GM23338 (cell line): ENCODE measurements at regions not wholly inside any gene's neighbourhood (a gene's known extent, or its start where the extent isn't known, plus 50 kb on each side); places are given as distances from the start of the nearest gene placed in this dataset.

Source experiments
- ATAC-seq: fragments of 200-7000 bp; cut with Tn5 transposase; 3 replicates; pipeline ENCODE4 v1.9.1; 2020
- DNase-seq: peaks from one replicate; pipeline ENCODE4 v3.0.0-alpha.2; 2015; ENCODE audit warnings: low spot score
- H2AFZ ChIP-seq: fragments of 200-600 bp; sonication (generic); 2 replicates; pipeline ENCODE4 v1.8.0; 2016; ENCODE audit warnings: antibody characterized with exemption, mild to moderate bottlenecking, moderate library complexity
- H3F3A ChIP-seq: fragments of 200-600 bp; sonication (generic); replicated peaks from 2 replicates; pipeline ENCODE4 v1.8.0; 2017; ENCODE audit warnings: antibody characterized with exemption, mixed run types, low read depth
- H3K27ac ChIP-seq: fragments of 200-600 bp; sonication (generic); 2 replicates; pipeline ENCODE4 v1.6.1; 2016; ENCODE audit warnings: low read depth
- H3K27me3 ChIP-seq: fragments of 200-600 bp; sonication (generic); 2 replicates; pipeline ENCODE4 v1.8.0; 2016; ENCODE audit warnings: mild to moderate bottlenecking, mixed run types, moderate library complexity; ENCODE audit not compliant: insufficient read depth
- H3K36me3 ChIP-seq: fragments of 200-600 bp; sonication (generic); 2 replicates; pipeline ENCODE4 v1.8.0; 2016; ENCODE audit warnings: mild to moderate bottlenecking; ENCODE audit not compliant: insufficient read depth
- H3K4me1 ChIP-seq: fragments of 200-600 bp; sonication (generic); 2 replicates; pipeline ENCODE4 v1.8.0; 2016; ENCODE audit warnings: mild to moderate bottlenecking, moderate library complexity; ENCODE audit not compliant: insufficient read depth
- H3K4me2 ChIP-seq: fragments of 200-600 bp; sonication (generic); 2 replicates; pipeline ENCODE4 v1.7.1; 2017; ENCODE audit warnings: mixed run types
- H3K4me3 ChIP-seq: fragments of 200-600 bp; sonication (generic); 2 replicates; pipeline ENCODE4 v1.6.1; 2016; ENCODE audit warnings: mixed run types
- H3K79me2 ChIP-seq: fragments of 200-600 bp; sonication (generic); replicated peaks from 2 replicates; pipeline ENCODE4 v1.8.0; 2017; ENCODE audit warnings: mild to moderate bottlenecking; ENCODE audit not compliant: insufficient read depth
- H3K9me2 ChIP-seq: fragments of 200-600 bp; sonication (generic); 2 replicates; pipeline ENCODE4 v1.8.0; 2017; ENCODE audit not compliant: insufficient read depth
- H4K20me1 ChIP-seq: fragments of 200-600 bp; sonication (generic); replicated peaks from 2 replicates; pipeline ENCODE4 v1.8.0; 2017; ENCODE audit warnings: mild to moderate bottlenecking; ENCODE audit not compliant: insufficient read depth
- H3K27ac Mint-ChIP-seq: 2 replicates; pipeline ENCODE4 v1.8.0; 2020; ENCODE audit warnings: inconsistent platforms, mild to moderate bottlenecking, moderate library complexity, mixed read lengths
- H3K27me3 Mint-ChIP-seq: 3 replicates; pipeline ENCODE4 v1.8.0; 2022; ENCODE audit warnings: low read depth, mild to moderate bottlenecking, moderate library complexity, mixed read lengths, inconsistent platforms; ENCODE audit not compliant: insufficient read depth, poor library complexity
- H3K36me3 Mint-ChIP-seq: 3 replicates; pipeline ENCODE4 v1.8.0; 2021; ENCODE audit warnings: low read depth, mild to moderate bottlenecking, inconsistent platforms, moderate library complexity, mixed read lengths
- H3K4me1 Mint-ChIP-seq: 3 replicates; pipeline ENCODE4 v1.8.0; 2020; ENCODE audit warnings: mild to moderate bottlenecking, inconsistent platforms, mixed read lengths
- H3K4me3 Mint-ChIP-seq: 3 replicates; pipeline ENCODE4 v1.8.0; 2021; ENCODE audit warnings: moderate library complexity, mild to moderate bottlenecking, inconsistent platforms, mixed read lengths
- H3K9me3 Mint-ChIP-seq: 3 replicates; pipeline ENCODE4 v1.8.0; 2020; ENCODE audit warnings: moderate library complexity, mild to moderate bottlenecking, inconsistent platforms, mixed read lengths
- CREB1 ChIP-seq: fragments of 250-450 bp; sonication (Bioruptor Pico); IDR thresholded peaks from 2 replicates; pipeline ENCODE4 v1.5.0; 2020; ENCODE audit warnings: low read depth, mild to moderate bottlenecking, moderate library complexity
- CTCF ChIP-seq, 2 experiments: fragments of 200-600 bp in 1 of 2; sonication (generic) in 1 of 2; conservative IDR thresholded peaks; 2 replicates each; pipeline versions ENCODE4 v1.5.1 to v1.6.1; 2016 to 2017; ENCODE audit warnings: antibody characterized with exemption in 2 of 2, low read depth in 2 of 2, mild to moderate bottlenecking in 2 of 2, moderate library complexity in 1 of 2
- EZH2 ChIP-seq: fragments of 200-600 bp; sonication (generic); IDR thresholded peaks from one replicate; pipeline ENCODE4 v1.8.0; 2017; ENCODE audit warnings: antibody characterized with exemption, mild to moderate bottlenecking, low read depth; ENCODE audit not compliant: unreplicated experiment
- EZH2phosphoT487 ChIP-seq: fragments of 200-600 bp; sonication (generic); IDR thresholded peaks from one replicate; pipeline ENCODE4 v1.8.1; 2018; ENCODE audit warnings: antibody characterized with exemption; ENCODE audit not compliant: unreplicated experiment
- JUNB ChIP-seq: IDR thresholded peaks from one replicate; pipeline ENCODE4 v1.6.1; 2016; ENCODE audit warnings: antibody characterized with exemption; ENCODE audit not compliant: unreplicated experiment
- NANOG ChIP-seq: IDR thresholded peaks from 2 replicates; pipeline ENCODE4 v1.6.1; 2016; ENCODE audit warnings: antibody characterized with exemption, borderline replicate concordance
- POLR2AphosphoS5 ChIP-seq: IDR thresholded peaks from 2 replicates; pipeline ENCODE4 v1.6.1; 2016; ENCODE audit warnings: antibody characterized with exemption, low read depth
- STAT1 ChIP-seq: IDR thresholded peaks from one replicate; pipeline ENCODE4 v1.6.1; 2016; ENCODE audit warnings: antibody characterized with exemption; ENCODE audit not compliant: unreplicated experiment
- ZNF114 ChIP-seq: fragments of 250-450 bp; sonication (Bioruptor Pico); IDR thresholded peaks from 2 replicates; pipeline ENCODE4 v1.5.0; 2020; ENCODE audit warnings: mild to moderate bottlenecking, moderate library complexity
- ZNF331 ChIP-seq: fragments of 250-450 bp; sonication (Bioruptor Pico); IDR thresholded peaks from 2 replicates; pipeline ENCODE4 v1.5.0; 2020; ENCODE audit warnings: low read depth, mild to moderate bottlenecking, moderate library complexity
- ZNF462 ChIP-seq: fragments of 250-450 bp; sonication (Bioruptor Pico); IDR thresholded peaks from 2 replicates; pipeline ENCODE4 v1.5.0; 2020; ENCODE audit warnings: mild to moderate bottlenecking, moderate library complexity
- TF ChIP-seq, protein P1 (sequence below): IDR thresholded peaks from 2 replicates; pipeline ENCODE4 v1.6.1; 2016; ENCODE audit warnings: antibody characterized with exemption
- TF ChIP-seq, protein P2 (sequence below): IDR thresholded peaks from one replicate; pipeline ENCODE4 v1.6.1; 2018; ENCODE audit warnings: antibody characterized with exemption; ENCODE audit not compliant: unreplicated experiment

GRCh38 chr2:142617461-142617860 is 260.0 kb upstream of the KYNU start:
- no peak overlapping the region for H3K27ac Mint-ChIP-seq
- no peak overlapping the region for H2AFZ ChIP-seq
- no peak overlapping the region for H3K4me3 Mint-ChIP-seq
- no peaks in the 10 kb centered on the region; the same call in 1 of the 2 replicates for H3K4me1 ChIP-seq
- H3K36me3 Mint-ChIP-seq = no peaks in the 10 kb centered on the region; the same call in 2 of the 3 replicates
- TF ChIP-seq STAT1 (no peak), POLR2AphosphoS5 (no peak), ZNF462 (no peak), JUNB (no peak), EZH2 (no peak), CREB1 (no peak), EZH2phosphoT487 (no peak), NANOG (no peak), ZNF331 (no peak), CTCF (conservative IDR thresholded peaks at IDR 0.05; ENCODE audit: low read depth in 2 of 2) (no peak), ZNF114 (no peak)
- TF ChIP-seq, protein P1, sequence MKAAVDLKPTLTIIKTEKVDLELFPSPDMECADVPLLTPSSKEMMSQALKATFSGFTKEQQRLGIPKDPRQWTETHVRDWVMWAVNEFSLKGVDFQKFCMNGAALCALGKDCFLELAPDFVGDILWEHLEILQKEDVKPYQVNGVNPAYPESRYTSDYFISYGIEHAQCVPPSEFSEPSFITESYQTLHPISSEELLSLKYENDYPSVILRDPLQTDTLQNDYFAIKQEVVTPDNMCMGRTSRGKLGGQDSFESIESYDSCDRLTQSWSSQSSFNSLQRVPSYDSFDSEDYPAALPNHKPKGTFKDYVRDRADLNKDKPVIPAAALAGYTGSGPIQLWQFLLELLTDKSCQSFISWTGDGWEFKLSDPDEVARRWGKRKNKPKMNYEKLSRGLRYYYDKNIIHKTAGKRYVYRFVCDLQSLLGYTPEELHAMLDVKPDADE = no peak
- TF ChIP-seq, protein P2, sequence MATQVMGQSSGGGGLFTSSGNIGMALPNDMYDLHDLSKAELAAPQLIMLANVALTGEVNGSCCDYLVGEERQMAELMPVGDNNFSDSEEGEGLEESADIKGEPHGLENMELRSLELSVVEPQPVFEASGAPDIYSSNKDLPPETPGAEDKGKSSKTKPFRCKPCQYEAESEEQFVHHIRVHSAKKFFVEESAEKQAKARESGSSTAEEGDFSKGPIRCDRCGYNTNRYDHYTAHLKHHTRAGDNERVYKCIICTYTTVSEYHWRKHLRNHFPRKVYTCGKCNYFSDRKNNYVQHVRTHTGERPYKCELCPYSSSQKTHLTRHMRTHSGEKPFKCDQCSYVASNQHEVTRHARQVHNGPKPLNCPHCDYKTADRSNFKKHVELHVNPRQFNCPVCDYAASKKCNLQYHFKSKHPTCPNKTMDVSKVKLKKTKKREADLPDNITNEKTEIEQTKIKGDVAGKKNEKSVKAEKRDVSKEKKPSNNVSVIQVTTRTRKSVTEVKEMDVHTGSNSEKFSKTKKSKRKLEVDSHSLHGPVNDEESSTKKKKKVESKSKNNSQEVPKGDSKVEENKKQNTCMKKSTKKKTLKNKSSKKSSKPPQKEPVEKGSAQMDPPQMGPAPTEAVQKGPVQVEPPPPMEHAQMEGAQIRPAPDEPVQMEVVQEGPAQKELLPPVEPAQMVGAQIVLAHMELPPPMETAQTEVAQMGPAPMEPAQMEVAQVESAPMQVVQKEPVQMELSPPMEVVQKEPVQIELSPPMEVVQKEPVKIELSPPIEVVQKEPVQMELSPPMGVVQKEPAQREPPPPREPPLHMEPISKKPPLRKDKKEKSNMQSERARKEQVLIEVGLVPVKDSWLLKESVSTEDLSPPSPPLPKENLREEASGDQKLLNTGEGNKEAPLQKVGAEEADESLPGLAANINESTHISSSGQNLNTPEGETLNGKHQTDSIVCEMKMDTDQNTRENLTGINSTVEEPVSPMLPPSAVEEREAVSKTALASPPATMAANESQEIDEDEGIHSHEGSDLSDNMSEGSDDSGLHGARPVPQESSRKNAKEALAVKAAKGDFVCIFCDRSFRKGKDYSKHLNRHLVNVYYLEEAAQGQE = no peak
- no peaks in the 10 kb centered on the region for H3K9me3 Mint-ChIP-seq
- no peak overlapping the region for H3K4me3 ChIP-seq
- H3K4me1 Mint-ChIP-seq = peaks cover 11% of the 10 kb centered on the region
- no peaks in the 10 kb centered on the region for H3F3A ChIP-seq
- ATAC-seq (no peak), DNase-seq (no peak)
- H4K20me1 ChIP-seq = no peaks in the 10 kb centered on the region
- H3K4me2 ChIP-seq = no peak overlapping the region
- H3K36me3 ChIP-seq = no peaks in the 10 kb centered on the region
- no peaks in the 10 kb centered on the region for H3K27me3 ChIP-seq
- H3K27me3 Mint-ChIP-seq = no peaks in the 10 kb centered on the region
- H3K79me2 ChIP-seq = no peaks in the 10 kb centered on the region
- H3K27ac ChIP-seq = no peak overlapping the region
- H3K9me2 ChIP-seq = no peaks in the 10 kb centered on the region
